Activated B cell treated with CpG ODN at 0.5 μM for 24 hours (primary cell): ENCODE measurements at regions not wholly inside any gene's neighbourhood (a gene's known extent, or its start where the extent isn't known, plus 50 kb on each side); places are given as distances from the start of the nearest gene placed in this dataset.

Experiments used
- ATAC-seq: fragments of 200-7000 bp; cut with Tn5 transposase; one replicate; pipeline ENCODE4 v1.10.0; 2021; ENCODE audit warnings: low read depth, mild to moderate bottlenecking, moderate library complexity
- CTCF ChIA-PET: fragments of 350-600 bp; sonication (Branson Sonifier 250); formaldehyde crosslinking; loops from one replicate; lab custom pipeline; 2021; ENCODE audit warnings: antibody characterized with exemption; lab: Charles Lee
- POLR2A ChIA-PET: fragments of 350-600 bp; sonication (Branson Sonifier 250); formaldehyde crosslinking; loops from one replicate; lab custom pipeline; 2021; ENCODE audit warnings: antibody characterized with exemption; lab: Charles Lee
- DNase-seq: peaks from one replicate; pipeline ENCODE4 v3.0.0; 2022
- H3K27ac Mint-ChIP-seq: one replicate; pipeline ENCODE4 v1.8.0; 2020; ENCODE audit warnings: mixed read lengths
- H3K27me3 Mint-ChIP-seq: one replicate; pipeline ENCODE4 v1.8.0; 2021; ENCODE audit warnings: mixed read lengths
- H3K36me3 Mint-ChIP-seq: one replicate; pipeline ENCODE4 v1.8.0; 2021; ENCODE audit warnings: low read depth, mixed read lengths
- H3K4me1 Mint-ChIP-seq: one replicate; pipeline ENCODE4 v1.8.0; 2021; ENCODE audit warnings: mixed read lengths
- H3K4me3 Mint-ChIP-seq: one replicate; pipeline ENCODE4 v1.8.0; 2020; ENCODE audit warnings: mild to moderate bottlenecking, mixed read lengths
- H3K9me3 Mint-ChIP-seq: one replicate; pipeline ENCODE4 v1.8.0; 2020; ENCODE audit warnings: mixed read lengths
- intact Hi-C: fragments of 100-400 bp; cut with micrococcal nuclease; formaldehyde crosslinking; loops from one replicate; pipeline ENCODE4 v1.15.1; 2024
- TF ChIP-seq, protein P1 (sequence below): fragments of 200-600 bp; IDR thresholded peaks from one replicate; pipeline ENCODE4 v1.8.0; 2022; ENCODE audit warnings: antibody characterized with exemption, mild to moderate bottlenecking

DNA sequence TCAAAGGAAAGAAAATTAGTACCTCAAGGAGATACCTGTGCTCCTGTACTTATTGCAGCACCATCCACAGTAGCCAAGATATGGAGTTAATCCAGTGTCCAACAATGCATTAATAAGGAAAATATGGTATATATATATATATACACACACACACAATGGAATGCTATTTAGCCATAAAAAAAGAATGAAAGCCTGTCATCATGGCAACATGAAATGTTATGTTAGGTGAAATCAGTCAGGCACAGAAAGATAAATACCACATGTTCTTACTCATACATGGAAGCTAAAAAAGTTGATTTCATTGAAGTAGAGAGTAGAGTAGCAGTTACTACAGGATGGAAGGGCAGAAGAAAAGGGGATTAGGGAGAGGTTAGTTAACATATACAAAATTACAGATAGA, 601.5 kb downstream of the ANXA1 start:
- intact Hi-C loops, result no loop called here
- no peaks in the 10 kb centered on the region for H3K36me3 Mint-ChIP-seq
- DNase-seq (no peak), ATAC-seq (no peak)
- ChIA-PET CTCF (no interaction called here), POLR2A (no interaction called here)
- TF ChIP-seq, protein P1, sequence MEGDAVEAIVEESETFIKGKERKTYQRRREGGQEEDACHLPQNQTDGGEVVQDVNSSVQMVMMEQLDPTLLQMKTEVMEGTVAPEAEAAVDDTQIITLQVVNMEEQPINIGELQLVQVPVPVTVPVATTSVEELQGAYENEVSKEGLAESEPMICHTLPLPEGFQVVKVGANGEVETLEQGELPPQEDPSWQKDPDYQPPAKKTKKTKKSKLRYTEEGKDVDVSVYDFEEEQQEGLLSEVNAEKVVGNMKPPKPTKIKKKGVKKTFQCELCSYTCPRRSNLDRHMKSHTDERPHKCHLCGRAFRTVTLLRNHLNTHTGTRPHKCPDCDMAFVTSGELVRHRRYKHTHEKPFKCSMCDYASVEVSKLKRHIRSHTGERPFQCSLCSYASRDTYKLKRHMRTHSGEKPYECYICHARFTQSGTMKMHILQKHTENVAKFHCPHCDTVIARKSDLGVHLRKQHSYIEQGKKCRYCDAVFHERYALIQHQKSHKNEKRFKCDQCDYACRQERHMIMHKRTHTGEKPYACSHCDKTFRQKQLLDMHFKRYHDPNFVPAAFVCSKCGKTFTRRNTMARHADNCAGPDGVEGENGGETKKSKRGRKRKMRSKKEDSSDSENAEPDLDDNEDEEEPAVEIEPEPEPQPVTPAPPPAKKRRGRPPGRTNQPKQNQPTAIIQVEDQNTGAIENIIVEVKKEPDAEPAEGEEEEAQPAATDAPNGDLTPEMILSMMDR, result no peak
- no peak overlapping the region for H3K4me3 Mint-ChIP-seq
- no peaks in the 10 kb centered on the region for H3K4me1 Mint-ChIP-seq
- H3K27ac Mint-ChIP-seq, result no peak overlapping the region
- peaks cover 7% of the 10 kb centered on the region for H3K9me3 Mint-ChIP-seq
- no peaks in the 10 kb centered on the region for H3K27me3 Mint-ChIP-seq

DNA sequence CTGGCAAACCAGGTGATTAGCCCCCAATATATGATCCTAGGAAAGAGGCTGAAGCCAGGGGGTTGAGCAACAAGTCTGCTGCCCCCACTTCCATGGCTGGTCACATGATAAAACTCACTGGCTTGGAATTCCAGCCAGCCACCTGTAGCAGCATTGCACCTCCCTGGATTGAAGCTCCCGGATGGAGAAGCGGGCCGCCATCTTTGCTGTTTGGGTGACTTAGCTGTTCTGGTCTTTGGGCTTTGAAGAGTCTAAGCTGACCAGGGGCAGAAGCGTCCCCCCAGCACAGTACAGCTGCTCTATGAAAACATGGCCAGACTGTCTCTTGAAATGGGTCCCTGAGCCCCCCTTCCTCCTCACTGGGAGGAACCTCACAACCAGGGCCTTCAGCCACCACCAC, 610.2 kb downstream of the ANXA1 start:
- POLR2A ChIA-PET, result no interaction called here
- intact Hi-C loops, result loop anchor here (10.0 kb wide), 1 partner anchor 57 kb away; no protein-coding TSS in a partner anchor
- TF ChIP-seq, protein P1, result no peak
- ATAC-seq (no peak), DNase-seq (no peak)
- Mint-ChIP-seq H3K4me3 (no peak overlapping the region), H3K27me3 (no peaks in the 10 kb centered on the region), H3K9me3 (no peaks in the 10 kb centered on the region), H3K4me1 (no peaks in the 10 kb centered on the region), H3K36me3 (no peaks in the 10 kb centered on the region), H3K27ac (no peak overlapping the region)
- CTCF ChIA-PET, result no interaction called here

DNA sequence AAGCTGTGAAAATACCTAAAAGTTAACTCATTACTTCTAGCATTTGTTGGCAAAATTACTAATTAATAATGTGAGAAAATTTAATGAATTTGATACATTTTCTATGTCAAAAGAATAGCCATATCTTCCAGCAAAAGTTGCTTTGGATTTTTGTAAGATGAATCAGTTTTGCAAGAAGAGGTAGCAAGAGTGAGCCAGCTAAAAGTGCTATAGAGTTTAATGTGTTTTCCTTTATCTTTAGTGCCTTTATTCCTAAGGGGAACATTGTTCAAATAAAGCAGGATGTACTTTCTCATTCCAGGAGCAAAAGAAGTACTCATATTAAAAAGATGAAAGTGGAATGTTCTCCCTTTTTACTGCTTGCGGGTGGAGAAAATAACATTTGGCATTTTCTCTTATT, 622.2 kb downstream of the ANXA1 start:
- Mint-ChIP-seq H3K4me1 (no peaks in the 10 kb centered on the region), H3K27me3 (no peaks in the 10 kb centered on the region), H3K4me3 (no peak overlapping the region), H3K27ac (no peak overlapping the region), H3K9me3 (no peaks in the 10 kb centered on the region), H3K36me3 (no peaks in the 10 kb centered on the region)
- POLR2A ChIA-PET, result no interaction called here
- intact Hi-C loops, result no loop called here
- no peak for DNase-seq
- CTCF ChIA-PET, result no interaction called here
- ATAC-seq, result no peak
- TF ChIP-seq, protein P1, result no peak

DNA sequence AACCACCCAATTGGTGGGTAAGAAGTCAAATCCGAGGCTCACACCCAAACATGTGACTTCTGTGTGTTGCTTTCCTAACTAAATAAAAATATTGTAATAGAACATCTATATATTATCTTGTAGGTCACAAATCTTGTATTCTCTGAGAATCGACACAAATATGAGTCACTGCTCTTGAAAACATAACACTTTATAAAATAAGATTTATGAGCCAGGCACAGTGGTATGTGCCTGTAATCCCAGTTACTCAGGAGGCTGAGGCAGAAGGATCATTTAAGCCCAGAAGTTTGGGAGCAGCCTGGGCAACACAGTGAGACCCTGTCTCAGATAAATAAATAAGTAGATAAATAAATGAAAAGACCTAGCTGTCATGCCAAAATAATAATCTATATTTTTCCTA, 624.1 kb downstream of the ANXA1 start:
- TF ChIP-seq, protein P1, result no peak
- Mint-ChIP-seq H3K4me1 (no peaks in the 10 kb centered on the region), H3K27me3 (no peaks in the 10 kb centered on the region), H3K9me3 (no peaks in the 10 kb centered on the region), H3K36me3 (no peaks in the 10 kb centered on the region), H3K27ac (no peak overlapping the region), H3K4me3 (no peak overlapping the region)
- ATAC-seq (no peak), DNase-seq (no peak)
- ChIA-PET CTCF (no interaction called here), POLR2A (no interaction called here)
- intact Hi-C loops, result no loop called here

DNA sequence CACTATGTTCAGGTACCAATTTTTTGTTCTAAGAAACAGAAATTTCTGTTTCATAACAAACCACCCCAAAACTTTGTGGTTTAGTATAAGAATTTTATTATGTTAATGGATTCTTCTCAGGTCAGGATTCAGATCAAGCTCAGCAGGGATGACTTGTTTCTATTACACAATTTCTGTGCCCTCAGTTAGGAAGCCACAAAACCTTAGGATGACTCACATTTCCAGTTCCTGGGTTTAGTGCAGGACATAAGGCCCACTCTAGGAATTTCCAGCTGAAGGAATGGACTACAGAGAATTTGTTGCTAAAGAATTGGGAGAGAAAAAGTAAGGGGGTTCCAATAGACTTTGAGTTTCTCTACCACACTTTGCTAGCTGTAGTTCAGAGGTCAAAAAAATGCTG, 629.3 kb downstream of the ANXA1 start:
- intact Hi-C loops, result no loop called here
- CTCF ChIA-PET, result no interaction called here
- Mint-ChIP-seq H3K27ac (no peak overlapping the region), H3K36me3 (no peaks in the 10 kb centered on the region), H3K4me3 (no peak overlapping the region), H3K27me3 (no peaks in the 10 kb centered on the region), H3K9me3 (no peaks in the 10 kb centered on the region), H3K4me1 (no peaks in the 10 kb centered on the region)
- ATAC-seq, result no peak
- TF ChIP-seq, protein P1, result no peak
- POLR2A ChIA-PET, result no interaction called here
- DNase-seq, result no peak
